ENCODE measurements at regions not wholly inside any gene's neighbourhood (a gene's known extent, or its start where the extent isn't known, plus 50 kb on each side); places are given as distances from the start of the nearest gene placed in this dataset.
A peak's percentile ranks its signal among the peaks of the same experiment; 100 is the strongest.

GRCh38 chr15:25051399-25052154 lies 96.8 kb downstream of the SNRPN start:
- peak; percentile 55 for DNase-seq (ENCODE audit: low spot score)
- intact Hi-C loops (cut with DNase I) = no loop called here

DNA sequence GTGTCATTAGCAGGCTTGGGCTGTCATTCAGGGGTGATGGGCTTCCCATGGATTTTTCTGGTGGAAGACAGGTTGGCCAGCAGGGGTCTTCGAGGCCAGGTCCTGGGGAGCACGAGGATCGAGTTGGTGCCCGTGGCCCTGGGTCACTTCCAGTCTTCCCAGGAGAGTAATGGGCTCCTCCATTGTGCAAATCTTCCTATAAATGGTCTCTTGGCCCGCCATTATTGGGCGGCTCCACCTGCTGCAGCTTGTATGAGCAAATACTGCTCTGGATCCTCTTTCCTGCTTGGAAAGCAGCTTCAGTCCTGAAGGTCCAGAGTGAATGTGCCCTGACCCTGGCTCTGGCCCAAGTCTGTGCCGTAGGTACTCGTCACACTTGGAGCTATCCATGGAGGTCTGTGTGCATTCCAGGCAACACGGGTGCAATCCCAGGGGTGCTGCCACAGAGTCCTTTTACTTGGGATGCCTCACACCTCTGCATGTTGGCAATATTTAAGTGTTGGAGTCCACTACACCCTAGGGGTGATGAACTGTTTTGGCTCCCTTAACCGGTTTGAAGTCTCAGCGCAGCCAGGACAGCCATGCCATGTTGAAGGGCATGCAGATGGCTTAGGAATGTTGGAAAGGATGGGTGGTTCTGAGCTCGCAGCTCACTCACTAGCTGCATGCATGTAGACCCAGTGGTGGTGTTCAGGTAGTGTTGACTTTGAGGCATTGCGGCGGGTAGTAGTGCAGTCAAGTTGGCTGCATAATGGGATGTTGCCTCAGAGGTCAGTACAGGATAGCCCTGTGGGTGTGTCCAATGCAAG lies 97.6 kb downstream of the SNRPN start:
- peak; percentile 47 for DNase-seq (ENCODE audit: low spot score)
- intact Hi-C loops (cut with DNase I) = no loop called here

DNA sequence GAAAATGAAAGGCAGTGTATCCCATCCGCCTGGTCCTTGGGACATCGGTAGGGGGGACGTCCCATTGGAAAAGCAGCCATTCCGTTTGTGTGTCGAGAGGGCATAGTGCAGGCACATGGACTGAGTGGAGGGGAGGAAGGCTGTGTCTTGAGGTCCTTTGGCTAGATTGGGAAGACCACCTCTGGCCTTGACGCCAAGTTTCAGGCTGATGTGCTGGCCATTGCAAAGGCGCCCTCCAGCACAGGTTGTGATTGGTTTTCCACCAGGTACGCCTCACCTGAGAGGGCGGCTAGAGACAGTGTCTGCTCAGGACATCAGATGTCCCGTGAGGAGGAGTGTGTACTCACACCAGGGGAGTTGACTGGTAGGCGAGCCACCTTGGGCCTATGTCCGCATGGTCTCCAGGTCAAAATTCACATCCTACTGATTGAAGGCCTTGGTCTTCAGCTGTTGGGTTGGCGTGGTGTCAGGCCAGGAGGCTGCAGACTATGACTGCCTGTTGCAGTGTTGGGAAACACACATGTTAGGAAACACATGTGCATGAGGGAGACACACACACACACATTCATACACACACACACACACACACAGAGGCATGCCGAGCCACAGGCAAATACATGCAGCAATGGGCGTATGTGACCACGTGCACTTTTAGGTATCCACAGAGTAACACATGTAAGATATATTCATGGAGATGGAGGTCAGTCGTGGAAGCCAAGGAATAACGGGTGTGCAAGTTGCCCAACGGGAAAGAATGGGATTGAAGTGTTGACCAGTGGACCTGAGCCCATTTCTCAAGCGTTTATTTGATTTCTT lies 98.4 kb downstream of the SNRPN start:
- intact Hi-C loops (cut with DNase I) = no loop called here
- DNase-seq (ENCODE audit: low spot score) = peak; percentile 60

DNA sequence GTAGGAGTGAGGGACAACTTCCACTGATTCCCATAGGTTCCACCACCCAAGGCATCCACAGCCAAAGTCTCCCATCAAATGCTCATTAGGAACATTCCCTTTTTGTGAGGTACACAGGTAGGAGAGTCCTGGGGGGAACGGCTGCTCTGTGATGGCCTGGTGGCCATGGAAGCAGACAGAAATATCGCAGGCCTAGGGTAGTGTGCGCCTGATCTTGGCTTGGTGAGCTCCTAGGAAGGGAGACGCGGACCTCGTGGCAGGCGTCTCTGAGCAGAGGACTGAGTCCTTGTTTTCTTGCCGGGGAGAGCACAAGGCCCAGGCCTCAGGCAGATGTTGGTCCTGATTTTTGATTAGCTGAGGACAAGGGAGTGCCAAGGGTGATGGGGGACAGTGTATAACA lies 99.5 kb downstream of the SNRPN start:
- intact Hi-C loops (cut with DNase I) = no loop called here
- peak; percentile 27 for DNase-seq (ENCODE audit: low spot score)

DNA sequence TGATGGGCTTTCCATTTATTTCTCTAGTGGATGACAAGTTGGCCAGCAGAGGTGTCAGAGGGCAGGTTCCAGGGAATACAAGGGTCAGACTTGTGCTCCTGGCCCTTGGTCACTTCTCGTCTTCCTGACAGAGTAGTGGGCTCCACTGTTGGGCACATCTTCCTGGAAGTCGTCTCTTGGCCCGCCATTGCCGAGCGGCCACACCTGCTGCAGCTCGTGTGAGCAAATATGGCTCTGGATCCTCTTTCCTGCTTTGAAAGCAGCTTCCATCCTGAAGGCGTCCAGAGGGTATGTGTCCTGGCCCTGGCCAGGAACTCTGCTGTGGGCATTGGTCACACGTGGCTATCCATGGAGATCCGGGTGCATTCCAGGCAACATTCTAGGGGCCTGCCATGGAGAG lies 100.2 kb downstream of the SNRPN start:
- peak; percentile 39 for DNase-seq (ENCODE audit: low spot score)
- intact Hi-C loops (cut with DNase I) = no loop called here

- intact Hi-C loops (cut with DNase I) = no loop called here
- DNase-seq (ENCODE audit: low spot score) = peak; percentile 44
These were observed 100.7 kb downstream of the SNRPN start for GRCh38 chr15:25055356-25056068.

DNA sequence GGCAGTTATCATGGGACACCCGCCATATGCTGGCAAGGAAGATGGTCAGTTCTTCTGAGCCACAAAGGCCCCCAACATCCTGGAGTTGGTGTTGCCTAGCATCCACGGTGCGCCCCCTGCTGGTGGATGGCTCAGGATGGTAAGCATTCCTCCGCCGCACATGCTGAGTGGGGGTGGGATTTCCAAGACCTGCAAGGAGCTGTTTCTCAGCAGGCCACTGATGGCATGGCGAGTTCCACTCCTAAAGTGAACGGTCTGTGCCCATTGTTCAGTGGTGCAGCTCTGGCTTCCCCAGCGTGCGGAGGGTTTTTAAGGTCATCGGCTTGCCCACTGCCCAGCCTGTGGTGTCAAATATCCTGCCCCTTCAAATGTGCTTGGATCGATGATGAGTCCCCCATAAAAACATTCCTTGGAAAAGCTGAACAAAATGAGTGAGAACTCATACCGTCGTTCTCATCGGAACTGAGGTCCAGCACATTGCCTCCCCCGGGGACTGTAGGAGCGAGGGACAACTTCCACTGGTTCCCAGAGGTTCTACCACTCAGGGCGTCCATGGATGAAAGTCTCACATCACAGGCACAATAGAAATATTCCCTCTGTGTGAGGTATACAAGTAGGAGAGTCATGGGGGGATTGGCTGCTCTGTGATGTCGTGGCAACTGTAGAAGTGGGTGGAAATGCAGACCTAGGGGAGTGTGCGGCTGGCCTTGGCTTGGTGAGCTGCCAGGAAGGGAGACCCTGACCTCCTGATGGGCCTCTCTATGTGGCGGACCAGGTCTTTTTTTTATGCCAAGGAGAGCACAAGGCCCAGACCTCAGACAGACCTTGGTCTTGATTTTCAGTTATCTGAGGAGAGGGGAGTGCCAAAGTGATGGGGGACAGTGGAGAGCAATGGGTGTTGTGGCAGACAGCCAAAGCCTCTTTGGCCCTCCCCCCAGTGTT lies 102.0 kb downstream of the SNRPN start:
- intact Hi-C loops (cut with DNase I) = no loop called here
- peak; percentile 72 for DNase-seq (ENCODE audit: low spot score)

- intact Hi-C loops (cut with DNase I) = no loop called here
- peak; percentile 63 for DNase-seq (ENCODE audit: low spot score)
These were observed 102.8 kb downstream of the SNRPN start for GRCh38 chr15:25057574-25057973.

DNA sequence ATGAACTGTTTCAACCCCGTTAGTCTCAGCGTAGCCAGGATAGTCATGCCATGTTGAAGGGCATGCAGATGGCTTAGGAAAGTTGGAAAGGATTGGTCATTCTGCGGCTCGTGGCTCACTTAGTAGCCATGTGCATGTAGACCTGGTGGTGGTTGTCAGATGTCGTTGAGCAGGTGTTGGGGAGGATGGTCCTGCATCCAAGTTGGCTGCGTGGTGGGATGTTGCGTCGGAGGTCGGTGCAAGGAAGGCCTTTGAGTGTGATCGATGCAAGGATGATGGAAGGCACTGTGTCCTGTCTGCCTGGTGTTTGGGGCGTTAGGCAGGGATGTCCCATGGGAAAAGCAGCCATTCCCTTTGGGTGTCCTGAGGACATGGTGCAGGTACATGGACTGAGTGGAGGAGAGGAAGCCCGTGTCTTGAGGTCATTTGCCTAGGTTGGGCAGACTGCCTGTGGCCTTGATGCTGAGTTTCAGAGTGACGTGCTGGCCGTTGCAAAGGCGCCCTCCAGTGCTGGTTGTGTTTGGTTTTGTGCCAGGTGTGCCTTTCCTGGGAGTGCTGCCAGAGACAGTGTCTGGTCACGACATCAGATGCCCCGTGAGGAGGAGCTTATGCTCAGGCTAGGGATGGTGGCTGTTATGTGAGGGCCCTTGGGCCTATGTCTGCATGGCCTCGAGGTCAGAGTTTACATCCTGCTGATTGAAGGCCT lies 103.4 kb downstream of the SNRPN start:
- DNase-seq (ENCODE audit: low spot score) = peak; percentile 51
- intact Hi-C loops (cut with DNase I) = no loop called here

DNA sequence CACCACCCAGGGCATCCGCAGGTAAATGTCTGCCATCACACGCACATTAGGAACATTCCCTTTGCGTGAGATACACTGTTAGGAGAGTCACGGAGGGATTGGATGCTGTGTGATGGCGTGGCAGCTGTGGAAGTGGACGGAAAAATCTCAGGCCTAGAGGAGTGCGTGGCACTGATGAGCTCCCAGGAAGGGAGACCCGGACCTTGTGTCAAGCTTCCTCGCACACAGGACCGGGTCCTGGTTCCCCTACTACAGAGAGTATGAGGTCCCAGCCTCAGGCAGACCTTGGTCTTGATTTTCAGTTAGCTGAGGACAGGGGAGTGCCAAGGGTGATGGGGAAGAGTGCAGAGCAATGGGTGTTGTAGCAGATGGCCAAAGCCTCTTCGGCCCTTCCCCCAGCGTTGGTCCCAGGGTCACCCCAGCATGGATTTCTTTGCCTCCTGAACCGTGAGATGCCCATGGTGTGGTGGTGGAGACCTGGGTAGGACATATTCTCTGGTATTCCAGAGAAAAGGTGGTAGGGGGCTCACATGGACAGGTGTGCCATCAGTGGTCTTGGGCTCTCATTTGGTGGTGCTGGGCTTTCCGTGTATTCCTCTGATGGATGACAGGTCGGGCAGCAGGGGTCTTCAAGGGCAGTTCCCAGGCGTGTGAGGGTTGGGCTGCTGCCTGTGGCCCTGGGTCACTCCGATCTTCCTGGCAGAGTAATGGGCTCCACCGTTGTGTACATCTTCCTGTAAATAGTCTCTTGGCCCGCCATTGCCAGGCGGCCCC lies 105.1 kb downstream of the SNRPN start:
- intact Hi-C loops (cut with DNase I) = no loop called here
- peak; percentile 68 for DNase-seq (ENCODE audit: low spot score)

- intact Hi-C loops (cut with DNase I) = no loop called here
- DNase-seq (ENCODE audit: low spot score) = peak; percentile 7
These were observed 105.7 kb downstream of the SNRPN start for GRCh38 chr15:25060472-25060803.

DNA sequence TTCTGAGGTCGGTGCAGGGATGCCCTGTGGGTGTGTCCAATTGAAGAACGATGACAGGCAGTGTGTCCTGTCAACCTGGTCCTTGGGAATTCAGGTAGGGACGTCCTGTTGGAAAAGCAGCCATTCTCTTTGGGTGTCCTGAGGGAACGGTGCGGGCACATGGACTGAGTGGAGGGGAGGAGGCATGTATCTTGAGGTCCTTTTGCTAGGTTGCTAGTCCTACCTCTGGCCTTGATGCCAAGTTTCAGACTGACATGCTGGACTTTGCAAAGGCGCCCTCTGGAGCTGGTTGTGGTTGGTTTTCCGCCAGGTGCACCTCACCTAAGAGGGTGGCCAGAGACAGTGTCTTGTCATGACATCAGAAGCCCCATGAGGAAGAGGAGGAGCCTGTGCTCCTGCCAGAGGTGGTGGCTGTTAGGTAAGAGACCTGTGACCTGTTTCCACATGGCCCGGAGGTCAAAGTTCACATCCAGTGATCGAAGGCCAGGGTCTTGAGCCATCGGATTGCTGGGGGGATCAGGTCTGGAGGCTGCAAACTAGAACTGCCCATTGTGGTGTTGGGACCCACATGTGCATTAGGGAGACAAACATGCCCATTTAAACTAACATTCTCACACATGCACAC lies 106.3 kb downstream of the SNRPN start:
- peak; percentile 44 for DNase-seq (ENCODE audit: low spot score)
- intact Hi-C loops (cut with DNase I) = no loop called here

DNA sequence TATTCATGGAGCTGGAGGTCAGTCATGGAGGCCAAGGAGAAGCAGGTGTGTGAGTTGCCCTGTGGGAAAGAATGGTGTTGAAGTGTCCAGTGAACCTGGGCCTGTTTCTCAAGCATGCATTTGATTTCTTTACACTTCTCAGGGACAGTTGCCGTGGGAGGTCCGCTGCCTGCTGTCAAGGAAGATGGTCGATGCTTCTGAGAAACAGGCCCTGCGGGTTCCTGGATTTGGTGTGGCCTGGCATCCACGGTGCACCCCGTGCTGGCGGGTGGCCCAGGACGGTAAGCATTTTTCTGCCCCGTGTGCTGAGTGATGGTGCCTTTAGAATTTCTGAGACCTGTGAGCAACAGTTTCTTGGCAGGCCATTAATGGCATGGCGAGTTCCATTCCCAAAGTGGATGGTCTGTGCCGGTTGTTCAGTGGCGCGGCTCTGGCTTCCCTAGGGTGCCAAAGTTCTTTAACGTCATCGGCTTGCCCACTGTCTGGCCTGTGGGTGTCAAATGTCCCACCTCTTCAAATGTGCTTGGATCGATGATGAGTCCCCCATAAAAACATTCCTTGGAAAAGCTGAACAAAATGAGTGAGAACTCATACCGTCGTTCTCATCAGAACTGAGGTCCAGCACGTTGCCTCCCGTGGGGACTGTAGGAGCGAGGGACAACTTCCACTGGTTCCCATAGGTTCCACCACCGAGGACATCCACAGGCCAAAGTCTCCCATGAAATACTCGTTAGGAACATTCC lies 107.2 kb downstream of the SNRPN start:
- intact Hi-C loops (cut with DNase I) = no loop called here

GRCh38 chr15:25062551-25063430 lies 108.0 kb downstream of the SNRPN start:
- intact Hi-C loops (cut with DNase I) = no loop called here
- DNase-seq (ENCODE audit: low spot score) = peak; percentile 47

More for the DNA sequence above, 107.2 kb downstream of the SNRPN start:
- DNase-seq (ENCODE audit: low spot score) = peak; percentile 50

- intact Hi-C loops (cut with DNase I) = no loop called here
- DNase-seq (ENCODE audit: low spot score) = peak; percentile 53
These were observed 110.5 kb downstream of the SNRPN start for GRCh38 chr15:25065286-25065685.
